OCI-LY3 (cell line): ENCODE measurements at regions not wholly inside any gene's neighbourhood (a gene's known extent, or its start where the extent isn't known, plus 50 kb on each side); places are given as distances from the start of the nearest gene placed in this dataset.
A peak's percentile ranks its signal among the peaks of the same experiment; 100 is the strongest.

ENCODE experiments used
- H2AFZ ChIP-seq: fragments of 200-600, 300-600 bp; shearing (Covaris generic); 2 replicates; pipeline ENCODE4 v1.6.0; 2014; ENCODE audit warnings: antibody characterized with exemption, low read depth, low read length
- H3K27ac ChIP-seq: fragments of 200-600, 300-600 bp; sonication (generic); 2 replicates; pipeline ENCODE4 v1.5.1; 2014; ENCODE audit warnings: mild to moderate bottlenecking, low read length, moderate library complexity, mixed read lengths
- H3K27me3 ChIP-seq: fragments of 200-600, 300-600 bp; sonication (generic); 2 replicates; pipeline ENCODE4 v1.6.1; 2014; ENCODE audit warnings: low read depth, low read length, mixed read lengths
- H3K36me3 ChIP-seq: fragments of 200-600, 300-600 bp; sonication (generic); replicated peaks from 2 replicates; pipeline ENCODE3; 2014; ENCODE audit warnings: low read depth, low read length, mixed read lengths
- H3K4me1 ChIP-seq: fragments of 300-600, 200-600 bp; sonication (generic); 2 replicates; pipeline ENCODE4 v1.6.1; 2014; ENCODE audit warnings: low read length, mixed read lengths
- H3K4me2 ChIP-seq: fragments of 200-600, 300-600 bp; sonication (generic); 2 replicates; pipeline ENCODE4 v1.6.1; 2014; ENCODE audit warnings: low read length, mixed read lengths
- H3K4me3 ChIP-seq: fragments of 300-600, 200-600 bp; sonication (generic); 2 replicates; pipeline ENCODE4 v1.5.1; 2014; ENCODE audit warnings: antibody characterized with exemption, mild to moderate bottlenecking, low read length, moderate library complexity
- H3K79me2 ChIP-seq: fragments of 300-600, 200-600 bp; shearing (Covaris generic); 2 replicates; pipeline ENCODE4 v1.6.1; 2014; ENCODE audit warnings: mild to moderate bottlenecking, low read length, mixed read lengths
- H3K9ac ChIP-seq: fragments of 300-600, 200-600 bp; shearing (Covaris generic); 2 replicates; pipeline ENCODE4 v1.6.0; 2014; ENCODE audit warnings: mild to moderate bottlenecking, low read length, moderate library complexity
- H3K9me3 ChIP-seq: fragments of 200-600, 300-600 bp; shearing (Covaris generic); 2 replicates; pipeline ENCODE4 v1.6.1; 2014; ENCODE audit warnings: low read length, mixed read lengths; ENCODE audit not compliant: insufficient read depth
- H4K20me1 ChIP-seq: fragments of 200-600, 300-600 bp; sonication (generic); 2 replicates; pipeline ENCODE4 v1.6.1; 2016; ENCODE audit warnings: low read length, mixed read lengths; ENCODE audit not compliant: insufficient read depth
- EZH2phosphoT487 ChIP-seq: fragments of 200-600 bp; shearing (Covaris generic); IDR thresholded peaks from 2 replicates; pipeline ENCODE4 v1.6.1; 2018; ENCODE audit warnings: antibody characterized with exemption, mixed run types, low read depth
- TF ChIP-seq, protein P1 (sequence below): fragments of 200-600, 300-600 bp; sonication (generic); IDR thresholded peaks from 2 replicates; pipeline ENCODE4 v1.5.1; 2014; ENCODE audit warnings: antibody characterized with exemption, low read length, low read depth

DNA sequence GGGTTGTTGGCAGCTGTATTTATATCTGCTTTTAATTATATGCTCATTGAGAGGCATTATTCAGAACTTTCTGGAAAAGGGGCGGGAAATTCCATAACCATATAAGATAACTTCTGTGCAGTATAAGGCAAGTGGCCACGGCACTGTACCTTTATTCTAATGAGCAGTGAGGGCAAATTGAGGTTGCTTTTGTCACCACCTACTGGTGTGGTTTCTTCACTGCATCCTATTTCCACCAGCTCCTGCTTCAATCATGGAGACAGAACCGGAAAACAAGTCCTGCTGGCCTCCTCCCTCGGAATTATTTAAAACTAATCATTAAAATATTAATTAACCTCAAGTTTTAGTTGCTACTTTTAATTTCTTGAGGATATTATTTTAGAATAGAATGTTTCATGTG, 759.4 kb downstream of the CBLN2 start:
- Histone ChIP-seq H3K4me2 (no peak overlapping the region), H3K4me3 (no peak overlapping the region), H3K27ac (no peak overlapping the region), H3K9me3 (0 out of 2 replicates have a peak, but pooled peaks cover 3% of the 10 kb centered on the region), H3K4me1 (peaks cover 4% of the 10 kb centered on the region), H3K9ac (no peak overlapping the region), H3K36me3 (no peaks in the 10 kb centered on the region), H3K79me2 (no peaks in the 10 kb centered on the region), H3K27me3 (no peaks in the 10 kb centered on the region), H2AFZ (peak overlapping the region; percentile 32; the same call in 1 of the 2 replicates), H4K20me1 (no peaks in the 10 kb centered on the region)
- TF ChIP-seq, protein P1, sequence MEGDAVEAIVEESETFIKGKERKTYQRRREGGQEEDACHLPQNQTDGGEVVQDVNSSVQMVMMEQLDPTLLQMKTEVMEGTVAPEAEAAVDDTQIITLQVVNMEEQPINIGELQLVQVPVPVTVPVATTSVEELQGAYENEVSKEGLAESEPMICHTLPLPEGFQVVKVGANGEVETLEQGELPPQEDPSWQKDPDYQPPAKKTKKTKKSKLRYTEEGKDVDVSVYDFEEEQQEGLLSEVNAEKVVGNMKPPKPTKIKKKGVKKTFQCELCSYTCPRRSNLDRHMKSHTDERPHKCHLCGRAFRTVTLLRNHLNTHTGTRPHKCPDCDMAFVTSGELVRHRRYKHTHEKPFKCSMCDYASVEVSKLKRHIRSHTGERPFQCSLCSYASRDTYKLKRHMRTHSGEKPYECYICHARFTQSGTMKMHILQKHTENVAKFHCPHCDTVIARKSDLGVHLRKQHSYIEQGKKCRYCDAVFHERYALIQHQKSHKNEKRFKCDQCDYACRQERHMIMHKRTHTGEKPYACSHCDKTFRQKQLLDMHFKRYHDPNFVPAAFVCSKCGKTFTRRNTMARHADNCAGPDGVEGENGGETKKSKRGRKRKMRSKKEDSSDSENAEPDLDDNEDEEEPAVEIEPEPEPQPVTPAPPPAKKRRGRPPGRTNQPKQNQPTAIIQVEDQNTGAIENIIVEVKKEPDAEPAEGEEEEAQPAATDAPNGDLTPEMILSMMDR, result peak; percentile 87
- no peak for TF ChIP-seq EZH2phosphoT487

DNA sequence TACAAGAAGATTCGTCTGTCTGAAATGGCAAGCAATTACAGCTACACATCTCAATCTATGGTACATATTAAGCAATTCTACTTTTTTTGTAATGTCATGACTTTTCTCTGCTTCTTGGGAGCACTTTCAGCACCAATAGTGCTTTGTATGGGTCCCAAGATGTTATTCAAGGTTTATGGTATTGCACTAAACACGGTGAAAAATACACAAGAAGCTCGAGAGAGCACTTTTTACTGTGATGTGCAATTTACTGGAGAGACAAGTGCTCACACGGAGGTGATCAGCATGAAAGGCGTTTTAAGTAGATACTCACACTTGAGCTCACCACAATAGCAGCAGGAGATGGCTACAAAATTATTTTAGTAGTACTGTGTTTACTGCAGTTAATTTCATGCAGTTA, 783.6 kb downstream of the CBLN2 start:
- no peak overlapping the region for H2AFZ ChIP-seq

DNA sequence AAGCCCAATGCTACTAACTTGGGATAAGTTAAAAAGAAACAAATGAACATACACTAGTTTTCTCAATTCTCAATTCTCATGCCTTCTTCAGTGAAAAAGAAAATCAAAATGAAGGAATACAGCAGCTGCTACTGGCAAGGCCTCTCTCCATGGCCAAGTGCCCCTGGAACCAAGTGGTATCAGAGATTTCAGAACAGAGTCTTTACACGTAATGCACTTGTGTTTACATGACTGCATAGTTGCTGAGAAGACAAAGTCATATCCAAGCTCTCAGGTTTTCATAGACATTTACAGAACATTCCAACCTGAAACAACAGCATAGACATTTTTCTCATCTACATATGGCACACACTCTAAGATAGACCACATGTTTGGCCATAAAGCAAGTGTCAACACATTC, 789.9 kb downstream of the CBLN2 start:
- H2AFZ ChIP-seq, result no peak overlapping the region
- no peaks in the 10 kb centered on the region for H3K9me3 ChIP-seq
- H3K27ac ChIP-seq, result no peak overlapping the region
- H3K9ac ChIP-seq, result no peak overlapping the region
- no peaks in the 10 kb centered on the region for H3K79me2 ChIP-seq
- no peaks in the 10 kb centered on the region for H3K4me1 ChIP-seq
- no peak overlapping the region for H3K4me3 ChIP-seq
- no peaks in the 10 kb centered on the region for H3K27me3 ChIP-seq
- no peak for TF ChIP-seq EZH2phosphoT487
- TF ChIP-seq, protein P1, result no peak
- no peaks in the 10 kb centered on the region for H4K20me1 ChIP-seq
- no peaks in the 10 kb centered on the region for H3K36me3 ChIP-seq
- H3K4me2 ChIP-seq, result no peak overlapping the region

More for the DNA sequence above, 783.6 kb downstream of the CBLN2 start:
- Histone ChIP-seq H3K79me2 (no peaks in the 10 kb centered on the region), H4K20me1 (no peaks in the 10 kb centered on the region), H3K4me1 (no peaks in the 10 kb centered on the region), H3K27me3 (no peaks in the 10 kb centered on the region), H3K36me3 (no peaks in the 10 kb centered on the region), H3K4me3 (no peak overlapping the region), H3K27ac (no peak overlapping the region), H3K9me3 (peaks cover 10% of the 10 kb centered on the region; the same call in 1 of the 2 replicates), H3K4me2 (no peak overlapping the region), H3K9ac (no peak overlapping the region)
- TF ChIP-seq EZH2phosphoT487, result no peak
- TF ChIP-seq, protein P1, result no peak

DNA sequence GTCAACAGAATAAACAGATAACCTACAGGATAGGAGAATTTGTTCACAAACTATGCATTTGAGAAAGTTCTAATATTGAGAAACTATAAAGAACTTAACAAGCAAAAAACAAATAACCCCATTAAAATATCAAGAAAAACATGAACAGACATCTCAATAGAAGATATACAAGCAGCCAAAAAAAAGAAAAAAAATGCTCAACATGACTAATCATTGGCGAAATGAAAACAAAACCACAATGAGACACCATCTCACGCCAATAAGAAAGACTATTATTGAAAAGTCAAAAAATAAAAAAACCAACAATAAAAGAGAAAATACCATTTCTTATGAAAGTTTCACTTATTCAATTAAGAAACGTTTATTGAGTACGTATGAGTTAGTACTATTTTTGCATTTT, 800.5 kb downstream of the CBLN2 start:
- Histone ChIP-seq H3K4me1 (no peaks in the 10 kb centered on the region), H3K4me2 (no peak overlapping the region), H4K20me1 (no peaks in the 10 kb centered on the region), H3K36me3 (no peaks in the 10 kb centered on the region), H3K27me3 (no peaks in the 10 kb centered on the region), H3K4me3 (no peak overlapping the region), H3K79me2 (no peaks in the 10 kb centered on the region), H3K9me3 (peaks cover 11% of the 10 kb centered on the region; the same call in 1 of the 2 replicates), H3K27ac (no peak overlapping the region), H2AFZ (no peak overlapping the region), H3K9ac (no peak overlapping the region)
- no peak for TF ChIP-seq EZH2phosphoT487
- TF ChIP-seq, protein P1, result no peak
